PC-3 (cell line): ENCODE measurements at regions not wholly inside any gene's neighbourhood (a gene's known extent, or its start where the extent isn't known, plus 50 kb on each side); places are given as distances from the start of the nearest gene placed in this dataset.

Experiments used
- ATAC-seq: fragments of 200-7000 bp; cut with Tn5 transposase; 2 replicates; pipeline ENCODE4 v1.9.1; 2020; ENCODE audit warnings: mild to moderate bottlenecking, moderate library complexity
- BruUV-seq: library from RNA; stranded (reverse); fragments of 400-500 nt; replicated peaks from 2 replicates; lab custom pipeline; 2021; lab: Mats Ljungman, UMichigan
- CTCF ChIA-PET: fragments of 300-600 bp; sonication (Branson Sonifier 250); formaldehyde crosslinking; loops from one replicate; lab custom pipeline; 2022; ENCODE audit warnings: antibody characterized with exemption; lab: Charles Lee
- POLR2A ChIA-PET: fragments of 300-600 bp; sonication (Branson Sonifier 250); formaldehyde crosslinking; loops from one replicate; lab custom pipeline; 2022; ENCODE audit warnings: antibody characterized with exemption; ENCODE audit not compliant: unreplicated experiment; lab: Charles Lee
- DNase-seq: peaks from one replicate; pipeline ENCODE4 v3.0.0-alpha.2; 2015
- H2AFZ ChIP-seq: fragments of 300-600 bp; sonication (generic); 2 replicates; pipeline ENCODE4 v1.6.0; 2016; ENCODE audit warnings: antibody characterized with exemption, low read length
- H3F3A ChIP-seq: fragments of 300-600 bp; sonication (generic); one replicate; pipeline ENCODE4 v1.6.0; 2017; ENCODE audit warnings: antibody characterized with exemption, low read length, control low read depth, mild to moderate bottlenecking; ENCODE audit not compliant: unreplicated experiment
- H3K27ac ChIP-seq: fragments of 300-600 bp; sonication (generic); 2 replicates; pipeline ENCODE4 v1.5.1; 2016; ENCODE audit warnings: mild to moderate bottlenecking, low read length
- H3K27me3 ChIP-seq: fragments of 300-600 bp; sonication (generic); 2 replicates; pipeline ENCODE4 v1.6.1; 2016; ENCODE audit warnings: low read length, mixed read lengths
- H3K36me3 ChIP-seq: fragments of 300-600 bp; sonication (generic); 2 replicates; pipeline ENCODE4 v1.6.1; 2016; ENCODE audit warnings: low read depth, mixed run types, low read length, mixed read lengths
- H3K4me1 ChIP-seq: fragments of 300-600 bp; sonication (generic); 2 replicates; pipeline ENCODE4 v1.5.1; 2016; ENCODE audit warnings: low read length; ENCODE audit not compliant: insufficient read depth
- H3K4me2 ChIP-seq: fragments of 300-600 bp; sonication (generic); 2 replicates; pipeline ENCODE4 v1.6.0; 2016; ENCODE audit warnings: low read length
- H3K4me3 ChIP-seq: fragments of 300-600 bp; sonication (generic); 2 replicates; pipeline ENCODE4 v1.5.1; 2016; ENCODE audit warnings: mild to moderate bottlenecking, low read length, mixed read lengths
- H3K79me2 ChIP-seq: fragments of 300-600 bp; sonication (generic); 2 replicates; pipeline ENCODE4 v1.6.1; 2017; ENCODE audit warnings: low read length, mixed read lengths
- H3K9ac ChIP-seq: fragments of 300-600 bp; sonication (generic); 2 replicates; pipeline ENCODE4 v1.6.0; 2016; ENCODE audit warnings: mild to moderate bottlenecking, low read length
- H3K9me2 ChIP-seq: fragments of 300-600 bp; sonication (generic); replicated peaks from 2 replicates; pipeline ENCODE4 v1.6.1; 2016; ENCODE audit warnings: mixed run types, low read length, mixed read lengths
- H3K9me3 ChIP-seq: fragments of 300-600 bp; sonication (generic); 2 replicates; pipeline ENCODE4 v1.6.1; 2016; ENCODE audit warnings: low read length, mixed read lengths
- H4K20me1 ChIP-seq: fragments of 300-600 bp; sonication (generic); 2 replicates; pipeline ENCODE4 v1.6.1; 2016; ENCODE audit warnings: low read length, mixed read lengths
- EZH2 ChIP-seq: fragments of 300-600 bp; sonication (generic); IDR thresholded peaks from one replicate; pipeline ENCODE4 v1.6.1; 2017; ENCODE audit warnings: antibody characterized with exemption, mild to moderate bottlenecking, low read length; ENCODE audit not compliant: unreplicated experiment
- EZH2phosphoT487 ChIP-seq: fragments of 300-600 bp; sonication (generic); IDR thresholded peaks from 2 replicates; pipeline ENCODE4 v1.6.1; 2018; ENCODE audit warnings: mild to moderate bottlenecking, antibody characterized with exemption, low read length, borderline replicate concordance
- intact Hi-C: fragments of 100-400 bp; cut with micrococcal nuclease; formaldehyde crosslinking; loops from 2 replicates; pipeline ENCODE4 v1.9.0; 2023
- TF ChIP-seq, protein P1 (sequence below): fragments of 300-600 bp; sonication (generic); conservative IDR thresholded peaks from 2 replicates; pipeline ENCODE4 v1.5.1; 2017; ENCODE audit warnings: antibody characterized with exemption, low read depth, mild to moderate bottlenecking, low read length

DNA sequence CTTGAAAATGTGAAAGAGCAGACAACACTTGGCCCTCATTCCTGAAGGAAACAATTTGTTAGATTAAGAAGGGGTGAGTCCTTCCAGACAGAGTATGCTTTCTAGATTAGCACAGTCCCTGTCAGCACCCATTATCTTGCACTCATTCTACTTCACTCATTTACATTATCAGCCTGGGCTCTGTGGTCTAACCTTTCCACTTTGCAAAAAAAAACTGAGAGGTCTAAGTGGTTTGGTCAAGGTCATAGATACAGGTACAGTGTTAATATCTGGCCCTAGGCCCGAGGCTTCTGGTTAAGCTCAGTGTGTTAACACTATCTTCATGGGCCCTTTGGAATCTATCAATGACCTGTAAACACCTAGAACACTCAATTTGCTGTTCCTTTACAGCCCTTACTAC lies 123.4 kb upstream of the LRRN1 start:
- TF ChIP-seq EZH2phosphoT487 (no peak), EZH2 (no peak)
- TF ChIP-seq, protein P1, sequence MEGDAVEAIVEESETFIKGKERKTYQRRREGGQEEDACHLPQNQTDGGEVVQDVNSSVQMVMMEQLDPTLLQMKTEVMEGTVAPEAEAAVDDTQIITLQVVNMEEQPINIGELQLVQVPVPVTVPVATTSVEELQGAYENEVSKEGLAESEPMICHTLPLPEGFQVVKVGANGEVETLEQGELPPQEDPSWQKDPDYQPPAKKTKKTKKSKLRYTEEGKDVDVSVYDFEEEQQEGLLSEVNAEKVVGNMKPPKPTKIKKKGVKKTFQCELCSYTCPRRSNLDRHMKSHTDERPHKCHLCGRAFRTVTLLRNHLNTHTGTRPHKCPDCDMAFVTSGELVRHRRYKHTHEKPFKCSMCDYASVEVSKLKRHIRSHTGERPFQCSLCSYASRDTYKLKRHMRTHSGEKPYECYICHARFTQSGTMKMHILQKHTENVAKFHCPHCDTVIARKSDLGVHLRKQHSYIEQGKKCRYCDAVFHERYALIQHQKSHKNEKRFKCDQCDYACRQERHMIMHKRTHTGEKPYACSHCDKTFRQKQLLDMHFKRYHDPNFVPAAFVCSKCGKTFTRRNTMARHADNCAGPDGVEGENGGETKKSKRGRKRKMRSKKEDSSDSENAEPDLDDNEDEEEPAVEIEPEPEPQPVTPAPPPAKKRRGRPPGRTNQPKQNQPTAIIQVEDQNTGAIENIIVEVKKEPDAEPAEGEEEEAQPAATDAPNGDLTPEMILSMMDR: no peak
- CTCF ChIA-PET: no interaction called here
- ATAC-seq: no peak

DNA sequence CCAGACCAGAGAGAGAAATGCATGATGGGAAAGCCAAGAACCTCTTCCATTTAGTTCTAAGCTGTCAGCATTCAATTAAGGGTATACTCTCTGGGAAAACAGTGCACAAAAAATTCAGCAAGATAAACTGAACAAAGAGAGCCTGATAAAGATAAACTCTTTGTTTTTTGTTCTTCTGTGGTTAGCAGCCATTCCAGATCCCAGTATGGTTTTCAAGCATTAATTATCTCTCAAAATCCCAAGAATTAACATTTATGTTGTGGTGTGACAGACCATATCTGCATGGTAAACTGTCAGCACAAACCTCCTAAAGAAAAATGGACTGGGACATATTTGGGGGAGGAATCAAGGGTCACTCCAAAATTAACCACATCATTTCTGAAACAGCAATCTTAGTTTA lies 124.0 kb upstream of the LRRN1 start:
- H3K36me3 ChIP-seq: no peaks in the 10 kb centered on the region
- POLR2A ChIA-PET: no interaction called here
- peaks cover 31% of the 10 kb centered on the region for H3K9me3 ChIP-seq
- TF ChIP-seq, protein P1: no peak
- TF ChIP-seq EZH2: no peak
- no peak for TF ChIP-seq EZH2phosphoT487
- H3K27me3 ChIP-seq: no peaks in the 10 kb centered on the region
- intact Hi-C loops: no loop called here
- no peaks in the 10 kb centered on the region for H3K4me1 ChIP-seq
- BruUV-seq: no TSS peak
- no peak for DNase-seq
- CTCF ChIA-PET: no interaction called here
- no peaks in the 10 kb centered on the region for H3K9me2 ChIP-seq
- no peak overlapping the region for H3K9ac ChIP-seq
- no peaks in the 10 kb centered on the region for H4K20me1 ChIP-seq
- no peak for ATAC-seq
- no peak overlapping the region for H3K4me3 ChIP-seq
- no peak overlapping the region for H3K4me2 ChIP-seq
- no peaks in the 10 kb centered on the region for H3F3A ChIP-seq
- no peak overlapping the region for H3K27ac ChIP-seq
- no peaks in the 10 kb centered on the region for H3K79me2 ChIP-seq
- no peak overlapping the region for H2AFZ ChIP-seq

More for the DNA sequence above, 123.4 kb upstream of the LRRN1 start:
- Histone ChIP-seq H2AFZ (no peak overlapping the region), H3K36me3 (no peaks in the 10 kb centered on the region), H3K4me3 (no peak overlapping the region), H3K9ac (no peak overlapping the region), H3F3A (no peaks in the 10 kb centered on the region), H3K27ac (no peak overlapping the region), H3K79me2 (no peaks in the 10 kb centered on the region), H3K9me3 (peaks cover 33% of the 10 kb centered on the region), H3K9me2 (no peaks in the 10 kb centered on the region), H4K20me1 (no peaks in the 10 kb centered on the region), H3K4me1 (no peaks in the 10 kb centered on the region), H3K27me3 (no peaks in the 10 kb centered on the region), H3K4me2 (no peak overlapping the region)
- POLR2A ChIA-PET: no interaction called here
- BruUV-seq: no TSS peak
- DNase-seq: no peak
- intact Hi-C loops: no loop called here

DNA sequence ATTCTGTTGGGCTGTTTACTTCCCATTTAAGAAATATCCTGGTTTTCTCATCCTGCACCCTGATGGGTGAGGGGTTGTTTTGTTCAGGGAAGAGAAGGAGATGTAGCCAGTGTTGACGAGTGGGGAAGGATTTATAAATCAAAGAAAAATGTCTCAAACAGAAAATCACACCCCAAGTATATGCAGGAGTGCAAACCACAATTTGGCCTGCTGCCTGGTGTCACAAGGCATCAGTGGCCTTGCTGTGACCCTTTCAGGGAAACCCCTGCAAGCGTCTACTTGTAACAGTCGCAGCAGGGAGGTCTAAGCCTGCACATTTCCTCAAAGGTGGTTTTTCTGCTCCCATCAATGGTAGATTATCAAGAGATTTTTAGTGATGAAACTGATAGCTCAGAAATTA lies 132.6 kb upstream of the LRRN1 start:
- ATAC-seq (no peak), DNase-seq (no peak)
- Histone ChIP-seq H2AFZ (no peak overlapping the region), H3K9me2 (no peaks in the 10 kb centered on the region), H3K27me3 (no peaks in the 10 kb centered on the region), H3F3A (no peaks in the 10 kb centered on the region), H3K4me3 (no peak overlapping the region), H3K27ac (no peak overlapping the region), H3K79me2 (no peaks in the 10 kb centered on the region), H4K20me1 (no peaks in the 10 kb centered on the region), H3K9ac (no peak overlapping the region), H3K9me3 (peaks cover 3% of the 10 kb centered on the region; the same call in 1 of the 2 replicates), H3K36me3 (no peaks in the 10 kb centered on the region), H3K4me2 (no peak overlapping the region), H3K4me1 (no peaks in the 10 kb centered on the region)
- BruUV-seq: no TSS peak
- intact Hi-C loops: no loop called here
- POLR2A ChIA-PET: no interaction called here
- TF ChIP-seq EZH2 (no peak), EZH2phosphoT487 (no peak)
- TF ChIP-seq, protein P1: no peak
- CTCF ChIA-PET: no interaction called here
